WERI-Rb-1 (cell line): ENCODE measurements at regions not wholly inside any gene's neighbourhood (a gene's known extent, or its start where the extent isn't known, plus 50 kb on each side); places are given as distances from the start of the nearest gene placed in this dataset.

Experiments
- DNase-seq: peaks from one replicate; pipeline ENCODE4 v3.0.0-alpha.2; 2020
- H3K27ac ChIP-seq: fragments of 250-450 bp; sonication (Bioruptor Pico); 2 replicates; pipeline ENCODE4 v1.5.1; 2020; ENCODE audit warnings: mild to moderate bottlenecking, moderate library complexity
- H3K27me3 ChIP-seq: fragments of 250-450 bp; sonication (Bioruptor Pico); 2 replicates; pipeline ENCODE4 v1.5.1; 2021; ENCODE audit warnings: mild to moderate bottlenecking, low read depth, moderate library complexity; ENCODE audit not compliant: insufficient read depth, severe bottlenecking
- H3K36me3 ChIP-seq: fragments of 250-450 bp; sonication (Bioruptor Pico); 2 replicates; pipeline ENCODE4 v1.5.1; 2020; ENCODE audit warnings: mild to moderate bottlenecking, moderate library complexity
- H3K4me3 ChIP-seq: 2 replicates; pipeline ENCODE4 v1.5.1; 2011; ENCODE audit warnings: low read depth, mild to moderate bottlenecking, control low read depth, low read length
- H3K9me3 ChIP-seq: fragments of 250-450 bp; sonication (Bioruptor Pico); 2 replicates; pipeline ENCODE4 v1.5.1; 2021; ENCODE audit warnings: mild to moderate bottlenecking, moderate library complexity; ENCODE audit not compliant: severe bottlenecking
- TF ChIP-seq, protein P1 (sequence below): IDR thresholded peaks from 2 replicates; pipeline ENCODE4 v1.5.1; 2011; ENCODE audit warnings: low read depth, mild to moderate bottlenecking, control low read depth, inconsistent platforms, low read length

DNA sequence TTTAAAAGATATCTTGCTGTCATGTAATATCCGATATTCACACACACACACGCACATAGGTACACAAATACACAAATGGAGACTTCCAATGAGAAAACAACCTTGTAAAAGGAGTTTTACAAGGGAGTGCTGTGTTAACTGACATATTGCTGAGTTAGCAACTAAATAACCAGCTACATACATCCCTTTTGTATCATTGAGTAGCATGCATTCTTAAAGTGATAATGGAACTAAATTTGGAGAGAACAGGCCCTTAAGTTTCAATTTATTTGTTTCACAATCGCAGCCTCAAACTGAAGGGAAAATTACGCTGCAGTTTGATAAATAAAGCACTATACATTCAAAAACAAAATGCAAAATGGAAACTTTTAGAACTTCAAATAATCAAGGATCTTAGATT, 1046.0 kb upstream of the NR2F2 start:
- no peak for DNase-seq
- Histone ChIP-seq H3K27me3 (peaks cover 39% of the 10 kb centered on the region), H3K36me3 (no peaks in the 10 kb centered on the region), H3K9me3 (no peaks in the 10 kb centered on the region), H3K27ac (no peak overlapping the region), H3K4me3 (no peak overlapping the region)
- TF ChIP-seq, protein P1, sequence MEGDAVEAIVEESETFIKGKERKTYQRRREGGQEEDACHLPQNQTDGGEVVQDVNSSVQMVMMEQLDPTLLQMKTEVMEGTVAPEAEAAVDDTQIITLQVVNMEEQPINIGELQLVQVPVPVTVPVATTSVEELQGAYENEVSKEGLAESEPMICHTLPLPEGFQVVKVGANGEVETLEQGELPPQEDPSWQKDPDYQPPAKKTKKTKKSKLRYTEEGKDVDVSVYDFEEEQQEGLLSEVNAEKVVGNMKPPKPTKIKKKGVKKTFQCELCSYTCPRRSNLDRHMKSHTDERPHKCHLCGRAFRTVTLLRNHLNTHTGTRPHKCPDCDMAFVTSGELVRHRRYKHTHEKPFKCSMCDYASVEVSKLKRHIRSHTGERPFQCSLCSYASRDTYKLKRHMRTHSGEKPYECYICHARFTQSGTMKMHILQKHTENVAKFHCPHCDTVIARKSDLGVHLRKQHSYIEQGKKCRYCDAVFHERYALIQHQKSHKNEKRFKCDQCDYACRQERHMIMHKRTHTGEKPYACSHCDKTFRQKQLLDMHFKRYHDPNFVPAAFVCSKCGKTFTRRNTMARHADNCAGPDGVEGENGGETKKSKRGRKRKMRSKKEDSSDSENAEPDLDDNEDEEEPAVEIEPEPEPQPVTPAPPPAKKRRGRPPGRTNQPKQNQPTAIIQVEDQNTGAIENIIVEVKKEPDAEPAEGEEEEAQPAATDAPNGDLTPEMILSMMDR, result no peak

DNA sequence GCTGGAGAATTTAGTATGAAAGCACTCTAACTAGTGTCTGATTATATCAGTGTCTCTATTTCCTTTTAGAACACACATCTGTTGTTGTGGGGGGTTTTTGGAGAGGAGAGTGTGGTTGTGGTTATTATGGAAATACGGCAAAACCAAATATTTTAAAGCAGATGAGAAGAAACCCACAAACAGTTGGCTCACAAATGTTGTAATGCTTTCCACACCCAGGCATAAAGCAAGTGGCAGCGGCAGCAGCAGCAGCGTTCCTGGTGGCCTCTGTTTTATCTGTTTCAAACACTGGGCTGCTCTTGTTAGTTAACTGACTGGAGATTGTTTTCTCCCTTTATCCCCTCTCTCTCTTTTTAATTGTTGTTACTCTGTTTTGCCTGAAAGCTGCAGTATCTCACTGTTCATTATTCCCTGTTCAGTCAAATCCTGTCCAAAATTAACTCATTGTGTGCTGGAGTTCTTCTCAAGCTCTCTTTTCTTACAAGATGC, 1045.5 kb upstream of the NR2F2 start:
- Histone ChIP-seq H3K27ac (no peak overlapping the region), H3K9me3 (no peaks in the 10 kb centered on the region), H3K4me3 (no peak overlapping the region), H3K27me3 (peaks cover 40% of the 10 kb centered on the region), H3K36me3 (no peaks in the 10 kb centered on the region)
- TF ChIP-seq, protein P1, result no peak
- no peak for DNase-seq

DNA sequence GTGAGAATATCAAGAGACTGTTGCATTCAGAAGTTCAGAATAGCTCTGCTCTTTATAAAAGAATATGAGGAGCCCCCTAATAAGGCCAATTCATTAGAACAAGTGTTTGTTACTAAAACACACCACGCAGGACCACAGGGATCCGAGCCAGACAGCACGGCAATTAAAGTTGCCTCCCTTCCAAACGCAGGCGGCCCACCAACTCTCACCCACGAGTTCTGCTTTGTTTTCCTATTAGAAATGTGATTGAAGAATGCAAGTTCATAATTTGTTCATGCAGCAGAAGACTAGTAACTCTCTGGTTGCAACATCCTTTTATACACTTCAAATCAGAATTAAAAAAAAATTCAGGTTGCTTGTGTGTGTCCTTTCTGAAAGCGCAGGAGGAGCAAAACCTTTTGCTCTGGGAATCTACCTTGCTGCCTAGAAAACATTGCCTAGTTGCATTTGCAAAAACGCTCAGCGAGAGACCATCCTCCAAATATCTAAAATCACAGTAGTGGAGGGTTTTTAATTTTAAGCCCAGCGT, 1044.1 kb upstream of the NR2F2 start:
- H3K27me3 ChIP-seq, result peaks cover 39% of the 10 kb centered on the region
- H3K27ac ChIP-seq, result no peak overlapping the region
- no peak for DNase-seq
- TF ChIP-seq, protein P1, result no peak
- H3K36me3 ChIP-seq, result no peaks in the 10 kb centered on the region
- no peaks in the 10 kb centered on the region for H3K9me3 ChIP-seq
- no peak overlapping the region for H3K4me3 ChIP-seq

DNA sequence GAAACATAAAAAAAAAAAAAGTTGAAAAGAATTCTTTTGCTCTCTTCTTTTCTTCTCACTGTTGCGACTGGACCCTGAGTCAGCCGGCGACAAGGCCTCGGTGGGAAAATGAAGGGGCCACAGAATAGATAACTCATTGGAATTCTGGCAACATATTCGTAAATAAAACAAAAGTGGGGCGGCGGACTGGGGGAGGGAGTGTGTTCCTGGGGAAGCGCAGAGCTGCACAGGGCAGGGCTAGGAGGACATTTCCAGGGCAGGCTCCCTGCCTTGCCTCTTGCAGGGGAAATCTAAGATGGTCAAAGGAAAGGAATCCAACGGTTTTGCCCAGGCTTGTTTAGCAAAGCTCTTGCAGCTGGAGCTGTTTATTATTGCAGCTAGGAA, 1042.8 kb upstream of the NR2F2 start:
- Histone ChIP-seq H3K36me3 (no peaks in the 10 kb centered on the region), H3K9me3 (no peaks in the 10 kb centered on the region), H3K4me3 (no peak overlapping the region), H3K27me3 (peaks cover 35% of the 10 kb centered on the region), H3K27ac (no peak overlapping the region)
- TF ChIP-seq, protein P1, result no peak
- DNase-seq, result no peak

DNA sequence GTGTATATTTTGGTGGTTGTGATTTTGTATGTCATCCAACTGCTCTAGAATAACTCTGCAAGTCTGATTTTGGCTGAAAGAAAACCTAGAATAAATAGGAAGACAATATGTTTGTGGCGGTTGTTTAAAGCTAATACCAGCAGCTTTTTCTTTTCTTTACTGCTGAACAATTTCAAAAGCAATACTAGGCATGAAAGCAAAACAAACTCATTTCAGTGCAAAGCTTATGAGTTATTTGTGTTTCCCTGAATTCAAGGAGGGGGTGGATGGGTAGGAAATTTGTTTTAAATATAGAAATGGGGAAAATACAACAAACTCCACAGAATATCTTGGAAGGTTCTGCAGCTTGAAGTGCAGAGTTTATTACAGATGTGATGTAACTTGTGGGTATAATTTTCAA, 1041.9 kb upstream of the NR2F2 start:
- Histone ChIP-seq H3K27ac (no peak overlapping the region), H3K36me3 (no peaks in the 10 kb centered on the region), H3K9me3 (no peaks in the 10 kb centered on the region), H3K27me3 (peaks cover 35% of the 10 kb centered on the region), H3K4me3 (no peak overlapping the region)
- TF ChIP-seq, protein P1, result no peak
- DNase-seq, result no peak
